MCF 10A (cell line): ENCODE measurements at regions not wholly inside any gene's neighbourhood (a gene's known extent, or its start where the extent isn't known, plus 50 kb on each side); places are given as distances from the start of the nearest gene placed in this dataset.

ENCODE experiments used
- BruUV-seq: library from RNA; stranded (reverse); fragments of 400-500 nt; replicated peaks from 2 replicates; lab custom pipeline; 2021; lab: Mats Ljungman, UMichigan
- CTCF ChIA-PET: fragments of 300-600 bp; sonication (Branson Sonifier 250); formaldehyde crosslinking; extraction: SDS; loops from one replicate; lab custom pipeline; 2021; ENCODE audit warnings: antibody characterized with exemption, inconsistent platforms; lab: Yijun Ruan, JAX
- POLR2A ChIA-PET: fragments of 300-600, 350-650 bp; sonication (Branson Sonifier 250); formaldehyde crosslinking; extraction: SDS; loops from one replicate; lab custom pipeline; 2020; ENCODE audit warnings: antibody characterized with exemption, inconsistent platforms; lab: Yijun Ruan, JAX
- DNase-seq: peaks from one replicate; pipeline ENCODE4 v3.0.0-alpha.2; 2018; ENCODE audit not compliant: unreplicated experiment
- H3K27ac Mint-ChIP-seq: one replicate; pipeline ENCODE4 v1.8.0; 2022; ENCODE audit warnings: mild to moderate bottlenecking, low read depth, mixed read lengths; ENCODE audit not compliant: unreplicated experiment
- H3K27me3 Mint-ChIP-seq: one replicate; pipeline ENCODE4 v1.8.0; 2022; ENCODE audit warnings: mixed read lengths; ENCODE audit not compliant: insufficient read depth, unreplicated experiment
- H3K36me3 Mint-ChIP-seq: one replicate; pipeline ENCODE4 v1.8.0; 2022; ENCODE audit warnings: mild to moderate bottlenecking, moderate library complexity, mixed read lengths; ENCODE audit not compliant: insufficient read depth, unreplicated experiment
- H3K4me1 Mint-ChIP-seq: one replicate; pipeline ENCODE4 v1.8.0; 2022; ENCODE audit warnings: mixed read lengths; ENCODE audit not compliant: insufficient read depth, unreplicated experiment
- H3K4me3 Mint-ChIP-seq: one replicate; pipeline ENCODE4 v1.8.0; 2022; ENCODE audit warnings: mild to moderate bottlenecking, moderate library complexity, mixed read lengths; ENCODE audit not compliant: unreplicated experiment
- H3K9me3 Mint-ChIP-seq: one replicate; pipeline ENCODE4 v1.8.0; 2022; ENCODE audit warnings: mixed read lengths; ENCODE audit not compliant: unreplicated experiment
- CTCF ChIP-seq: fragments of 200-600 bp; IDR thresholded peaks from one replicate; pipeline ENCODE4 v1.8.0; 2022; ENCODE audit warnings: antibody characterized with exemption, mild to moderate bottlenecking; ENCODE audit not compliant: unreplicated experiment
- intact Hi-C: fragments of 100-400 bp; cut with micrococcal nuclease; formaldehyde crosslinking; loops from 2 replicates; pipeline ENCODE4 v1.14.1; 2022

GRCh38 chr6:125668071-125668470, 81.4 kb upstream of the HEY2 start:
- no peak for TF ChIP-seq CTCF
- Mint-ChIP-seq H3K9me3 (no peaks in the 10 kb centered on the region), H3K4me3 (no peak overlapping the region), H3K27me3 (peaks cover 100% of the 10 kb centered on the region), H3K4me1 (no peaks in the 10 kb centered on the region), H3K27ac (no peak overlapping the region), H3K36me3 (no peaks in the 10 kb centered on the region)
- DNase-seq, result no peak
- no TSS peak for BruUV-seq
- intact Hi-C loops, result no loop called here
- ChIA-PET CTCF (no interaction called here), POLR2A (no interaction called here)

GRCh38 chr6:125670568-125670967, 78.9 kb upstream of the HEY2 start:
- Mint-ChIP-seq H3K36me3 (no peaks in the 10 kb centered on the region), H3K27me3 (peaks cover 100% of the 10 kb centered on the region), H3K4me3 (no peak overlapping the region), H3K27ac (no peak overlapping the region), H3K9me3 (no peaks in the 10 kb centered on the region), H3K4me1 (no peaks in the 10 kb centered on the region)
- BruUV-seq, result no TSS peak
- TF ChIP-seq CTCF, result no peak
- POLR2A ChIA-PET, result no interaction called here
- no peak for DNase-seq
- intact Hi-C loops, result no loop called here
- CTCF ChIA-PET, result no interaction called here

- DNase-seq, result no peak
- H3K27me3 Mint-ChIP-seq, result peaks cover 100% of the 10 kb centered on the region
- H3K4me1 Mint-ChIP-seq, result no peaks in the 10 kb centered on the region
- POLR2A ChIA-PET, result interaction anchor here (0.7 kb wide), 1 partner anchor 758 kb away, joined by 3 read pairs; no protein-coding TSS in a partner anchor
- TF ChIP-seq CTCF, result no peak
- no TSS peak for BruUV-seq
- CTCF ChIA-PET, result no interaction called here
- H3K27ac Mint-ChIP-seq, result no peak overlapping the region
- no peaks in the 10 kb centered on the region for H3K9me3 Mint-ChIP-seq
- H3K4me3 Mint-ChIP-seq, result no peak overlapping the region
- H3K36me3 Mint-ChIP-seq, result no peaks in the 10 kb centered on the region
- intact Hi-C loops, result no loop called here
Observed at GRCh38 chr6:125671323-125671722, 78.1 kb upstream of the HEY2 start.

- no TSS peak for BruUV-seq
Observed at GRCh38 chr6:125674230-125674629, 75.2 kb upstream of the HEY2 start.

More at GRCh38 chr6:125674230-125674629, 75.2 kb upstream of the HEY2 start:
- CTCF ChIA-PET, result no interaction called here
- DNase-seq, result no peak
- H3K4me3 Mint-ChIP-seq, result no peak overlapping the region
- H3K27me3 Mint-ChIP-seq, result peaks cover 100% of the 10 kb centered on the region
- POLR2A ChIA-PET, result no interaction called here
- no peak overlapping the region for H3K27ac Mint-ChIP-seq
- H3K4me1 Mint-ChIP-seq, result no peaks in the 10 kb centered on the region
- TF ChIP-seq CTCF, result no peak
- H3K36me3 Mint-ChIP-seq, result no peaks in the 10 kb centered on the region
- no peaks in the 10 kb centered on the region for H3K9me3 Mint-ChIP-seq
- intact Hi-C loops, result no loop called here
